Ascending aorta (tissue), 2 donors: ENCODE measurements at regions not wholly inside any gene's neighbourhood (a gene's known extent, or its start where the extent isn't known, plus 50 kb on each side); places are given as distances from the start of the nearest gene placed in this dataset.
A peak's percentile ranks its signal among the peaks of the same experiment; 100 is the strongest.

Experiments used
- DNase-seq, 2 donors: peaks; one replicate each; pipeline ENCODE4 v3.0.0-alpha.2; 2019; ENCODE audit warnings: low spot score in 2 of 2
- H3K27ac ChIP-seq, 2 donors: fragments of 200-600 bp; sonication (generic); one replicate each; pipeline ENCODE4 v1.5.1; 2016 to 2017; ENCODE audit warnings: mild to moderate bottlenecking in 1 of 2
- H3K27me3 ChIP-seq: fragments of 200-600 bp; sonication (generic); one replicate; pipeline ENCODE4 v1.5.1; 2017
- H3K36me3 ChIP-seq, 2 donors: fragments of 200-600 bp; sonication (generic); one replicate each; pipeline ENCODE4 v1.5.1; 2016
- H3K4me1 ChIP-seq, 2 donors: fragments of 200-600 bp; sonication (generic); one replicate each; pipeline ENCODE4 v1.5.1; 2016 to 2017; ENCODE audit warnings: mild to moderate bottlenecking in 1 of 2
- H3K4me3 ChIP-seq, 2 donors: fragments of 200-600 bp; sonication (generic); one replicate each; pipeline ENCODE4 v1.5.1; 2016 to 2017; ENCODE audit warnings: mild to moderate bottlenecking in 1 of 2
- H3K9me3 ChIP-seq, 2 donors: fragments of 200-600 bp; sonication (generic); one replicate each; pipeline ENCODE4 v1.5.1; 2016
- CTCF ChIP-seq, 3 experiments: fragments of 200-600 bp in 2 of 3; fragments of 450-650 bp in 1 of 3; sonication (generic) in 2 of 3; IDR thresholded peaks; one replicate each; pipeline ENCODE4 v1.5.1; 2016 to 2019; ENCODE audit warnings: antibody characterized with exemption in 3 of 3, mild to moderate bottlenecking in 1 of 3, moderate library complexity in 1 of 3
- intact Hi-C: fragments of 100-400 bp; cut with DNase I; formaldehyde crosslinking; loops from one replicate; pipeline ENCODE4 v1.15.1; 2023

DNA sequence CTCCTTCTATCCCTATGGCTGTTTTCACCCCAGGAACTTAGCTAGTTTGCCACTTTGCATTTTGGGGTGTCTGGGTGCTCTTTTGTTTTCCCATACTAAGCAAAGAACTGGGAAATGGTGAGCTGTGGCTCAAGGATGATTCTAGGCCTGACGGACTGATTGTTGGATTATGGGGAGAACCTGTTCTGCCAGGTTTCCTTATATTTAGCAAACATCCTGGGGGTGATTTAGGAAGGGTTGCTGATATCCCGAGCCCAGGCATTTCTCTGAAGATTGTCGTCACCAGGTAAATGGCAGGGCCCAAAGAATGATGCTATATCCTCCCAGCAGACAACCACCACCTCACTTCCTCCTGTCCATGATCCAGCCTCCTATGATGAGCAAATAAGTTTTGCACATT is 72.1 kb upstream of the GRB10 start:
- Histone ChIP-seq H3K27me3 (no peaks in the 10 kb centered on the region), H3K36me3 (no peaks in the 10 kb centered on the region), H3K9me3 (no peaks in the 10 kb centered on the region), H3K4me3 (no peak overlapping the region), H3K4me1 (peaks cover 0 to 6% of the 10 kb centered on the region in 2 donors), H3K27ac (no peak overlapping the region)
- no peak for DNase-seq
- no peak for TF ChIP-seq CTCF (IDR thresholded peaks at IDR 0.05)
- intact Hi-C loops: no loop called here

DNA sequence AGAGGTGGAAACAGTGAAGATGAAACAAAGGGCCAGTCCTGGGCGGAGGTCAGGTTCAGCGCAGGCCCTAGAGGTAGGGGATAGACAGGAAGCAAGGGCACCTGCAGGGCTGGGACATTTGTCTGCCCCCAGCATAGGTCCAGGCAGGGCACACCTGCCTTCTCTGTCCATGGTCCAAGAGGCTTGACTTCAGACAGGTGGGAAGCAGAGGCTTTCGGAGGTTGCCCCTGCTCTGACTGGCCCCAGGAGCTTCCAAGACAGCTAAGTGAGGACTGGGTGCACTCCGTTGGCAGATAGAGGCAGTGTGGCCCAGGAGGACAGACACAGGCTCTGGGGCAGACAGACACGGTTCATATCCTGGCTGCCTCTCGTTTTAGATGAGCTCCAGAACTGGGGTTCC is 71.6 kb upstream of the GRB10 start:
- no peak for TF ChIP-seq CTCF (IDR thresholded peaks at IDR 0.05)
- DNase-seq: no peak
- Histone ChIP-seq H3K9me3 (no peaks in the 10 kb centered on the region), H3K27me3 (no peaks in the 10 kb centered on the region), H3K27ac (no peak overlapping the region), H3K4me1 (peaks cover 0 to 6% of the 10 kb centered on the region in 2 donors), H3K36me3 (no peaks in the 10 kb centered on the region), H3K4me3 (no peak overlapping the region)
- intact Hi-C loops: no loop called here

DNA sequence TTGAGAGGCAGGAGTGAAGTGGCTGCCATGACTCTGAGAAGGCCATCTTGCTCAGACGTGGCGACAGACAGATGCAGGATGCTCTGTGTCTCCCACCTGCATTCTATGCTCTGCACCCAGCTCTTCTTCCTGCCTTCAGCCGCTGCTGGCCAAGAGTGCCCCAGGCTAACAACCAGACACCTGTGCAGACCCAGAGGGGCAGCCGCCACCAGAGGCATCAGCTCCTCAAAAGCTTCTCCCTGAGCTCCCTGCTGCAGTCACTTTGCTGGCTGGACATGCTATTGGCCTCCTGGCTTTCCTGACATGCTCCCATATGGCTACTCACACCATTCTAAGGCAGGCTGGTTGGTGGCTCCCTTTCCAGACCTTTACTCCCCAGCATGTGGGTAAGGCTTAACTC is 70.6 kb upstream of the GRB10 start:
- Histone ChIP-seq H3K9me3 (no peaks in the 10 kb centered on the region), H3K4me3 (no peak overlapping the region), H3K4me1 (peaks cover 0 to 6% of the 10 kb centered on the region in 2 donors), H3K27me3 (no peaks in the 10 kb centered on the region), H3K36me3 (no peaks in the 10 kb centered on the region), H3K27ac (no peak overlapping the region)
- no peak for TF ChIP-seq CTCF (IDR thresholded peaks at IDR 0.05)
- intact Hi-C loops: no loop called here
- no peak for DNase-seq

- no peaks in the 10 kb centered on the region for H3K9me3 ChIP-seq
- TF ChIP-seq CTCF (IDR thresholded peaks at IDR 0.05): no peak
- intact Hi-C loops: no loop called here
- peaks cover 0 to 6% of the 10 kb centered on the region in 2 donors for H3K4me1 ChIP-seq
- no peaks in the 10 kb centered on the region for H3K36me3 ChIP-seq
- H3K27ac ChIP-seq: no peak overlapping the region
- H3K4me3 ChIP-seq: no peak overlapping the region
- no peaks in the 10 kb centered on the region for H3K27me3 ChIP-seq
- no peak for DNase-seq
Measured at GRCh38 chr7:50852901-50853300, 70.2 kb upstream of the GRB10 start.

DNA sequence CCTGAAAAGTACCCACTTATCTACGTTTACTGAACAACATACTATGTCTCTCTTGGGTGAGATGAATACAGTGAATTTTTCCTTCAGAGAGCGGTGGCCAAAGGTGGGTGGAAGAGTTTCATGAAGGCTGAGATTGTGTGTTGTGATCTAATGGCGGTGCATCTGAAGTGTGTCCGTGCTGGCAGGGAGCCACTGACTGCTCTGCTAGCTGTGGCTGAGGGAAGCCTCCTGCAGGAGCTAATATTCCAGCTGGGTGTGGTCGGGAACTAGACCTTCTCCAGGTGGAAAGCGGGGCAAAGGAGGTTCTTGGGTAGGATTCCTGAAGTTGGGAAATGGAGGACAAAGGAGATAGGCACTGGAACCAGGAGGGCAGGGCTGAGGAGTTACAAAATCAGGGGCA is 69.2 kb upstream of the GRB10 start:
- no peak overlapping the region for H3K4me3 ChIP-seq

More for the DNA sequence above, 69.2 kb upstream of the GRB10 start:
- no peak for TF ChIP-seq CTCF (IDR thresholded peaks at IDR 0.05)
- intact Hi-C loops: no loop called here
- H3K27ac ChIP-seq: peak overlapping the region in 1 of 2 donors; percentile 58
- DNase-seq: no peak
- H3K9me3 ChIP-seq: no peaks in the 10 kb centered on the region
- H3K27me3 ChIP-seq: no peaks in the 10 kb centered on the region
- H3K4me1 ChIP-seq: peaks cover 0 to 6% of the 10 kb centered on the region in 2 donors
- no peaks in the 10 kb centered on the region for H3K36me3 ChIP-seq
